Endothelial cell of umbilical vein (primary cell): ENCODE measurements at regions not wholly inside any gene's neighbourhood (a gene's known extent, or its start where the extent isn't known, plus 50 kb on each side); places are given as distances from the start of the nearest gene placed in this dataset.
"Not testable (repeated sequence)": the region's sequence is repeated elsewhere in the genome, so short reads cannot be mapped to it uniquely, and the experiment has no call there.

Source experiments
- BruUV-seq: library from RNA; stranded (reverse); fragments of 400-500 nt; replicated peaks from 2 replicates; lab custom pipeline; 2021; lab: Mats Ljungman, UMichigan
- CTCF ChIA-PET: fragments of 300-600, 350-600 bp; sonication (Branson Sonifier 250); formaldehyde crosslinking; loops from one replicate; lab custom pipeline; 2021; ENCODE audit warnings: antibody characterized with exemption, inconsistent platforms; lab: Charles Lee
- POLR2A ChIA-PET: fragments of 300-600, 350-600 bp; sonication (Branson Sonifier 250); formaldehyde crosslinking; loops from one replicate; lab custom pipeline; 2021; ENCODE audit warnings: antibody characterized with exemption, inconsistent platforms; lab: Charles Lee
- DNase-seq: peaks from one replicate; pipeline ENCODE4 v3.0.0-alpha.2; 2011; ENCODE audit warnings: low read depth, low spot score
- FAIRE-seq: peaks from 2 replicates; lab custom pipeline; 2011; peaks lifted over from hg19 to GRCh38; lab: Jason Lieb, UNC
- H2AFZ ChIP-seq: 2 replicates; pipeline ENCODE4 v1.6.0; 2012; ENCODE audit warnings: low read depth, low read length, control low read depth, inconsistent platforms
- H3K27ac ChIP-seq: 2 replicates; pipeline ENCODE4 v1.5.1; 2011; ENCODE audit warnings: low read depth, mild to moderate bottlenecking, control low read depth, low read length, moderate library complexity; ENCODE audit not compliant: insufficient read depth
- H3K27me3 ChIP-seq, 2 experiments: 2 replicates each; pipeline versions ENCODE4 v1.6.0 to v1.6.1; 2011; ENCODE audit warnings: low read length in 2 of 2, mixed read lengths in 1 of 2; ENCODE audit not compliant: control insufficient read depth in 2 of 2, insufficient read depth in 2 of 2
- H3K36me3 ChIP-seq, 2 experiments: 2 replicates in 1 of 2; 3 replicates in 1 of 2; pipeline ENCODE4 v1.5.1; 2011; ENCODE audit warnings: low read length in 2 of 2, mild to moderate bottlenecking in 1 of 2, moderate library complexity in 1 of 2; ENCODE audit not compliant: control insufficient read depth in 2 of 2, insufficient read depth in 2 of 2; ENCODE audit errors: extremely low read depth in 1 of 2
- H3K4me1 ChIP-seq: 3 replicates; pipeline ENCODE4 v1.5.1; 2011; ENCODE audit warnings: mild to moderate bottlenecking, low read length; ENCODE audit not compliant: control insufficient read depth, insufficient read depth; ENCODE audit errors: extremely low read depth
- H3K4me2 ChIP-seq: 2 replicates; pipeline ENCODE4 v1.6.1; 2011; ENCODE audit warnings: low read length, control low read depth, mixed read lengths; ENCODE audit not compliant: insufficient read depth
- H3K4me3 ChIP-seq, 3 experiments: fragments of 200-600 bp in 1 of 3; sonication (generic), shearing (Covaris generic) in 1 of 3; replicated peaks in 1 of 3; 2 replicates each; pipeline ENCODE4 v1.5.1; 2011 to 2016; ENCODE audit warnings: control low read depth in 3 of 3, low read length in 3 of 3, mild to moderate bottlenecking in 2 of 3, inconsistent platforms in 1 of 3, low read depth in 1 of 3, moderate library complexity in 1 of 3; ENCODE audit not compliant: insufficient read depth in 1 of 3
- H3K79me2 ChIP-seq: 2 replicates; pipeline ENCODE4 v1.6.0; 2012; ENCODE audit warnings: low read length, inconsistent platforms; ENCODE audit not compliant: control insufficient read depth, insufficient read depth
- H3K9ac ChIP-seq: replicated peaks from 2 replicates; pipeline ENCODE3; 2011; ENCODE audit warnings: low read length, control low read depth; ENCODE audit not compliant: insufficient read depth; ENCODE audit errors: extremely low read depth
- H3K9me1 ChIP-seq: replicated peaks from 3 replicates; pipeline ENCODE4 v1.6.0; 2011; ENCODE audit warnings: mild to moderate bottlenecking, low read length; ENCODE audit not compliant: control insufficient read depth, insufficient read depth; ENCODE audit errors: extremely low read depth
- H3K9me3 ChIP-seq: replicated peaks from 2 replicates; pipeline ENCODE4 v1.5.1; 2012; ENCODE audit warnings: low read length, inconsistent platforms; ENCODE audit not compliant: control insufficient read depth, insufficient read depth
- H4K20me1 ChIP-seq: replicated peaks from 2 replicates; pipeline ENCODE3; 2011; ENCODE audit warnings: mild to moderate bottlenecking, low read length; ENCODE audit not compliant: control insufficient read depth, insufficient read depth; ENCODE audit errors: extremely low read depth
- GATA2 ChIP-seq: IDR thresholded peaks from 2 replicates; pipeline ENCODE4 v1.7.0; 2011; ENCODE audit warnings: low read depth, mild to moderate bottlenecking, moderate library complexity, mixed read lengths, low read length; ENCODE audit not compliant: insufficient read length, insufficient read depth
- MAX ChIP-seq: IDR thresholded peaks from 2 replicates; pipeline ENCODE4 v1.6.1; 2011; ENCODE audit not compliant: insufficient read depth, insufficient read length
- dilution Hi-C: fragments of 300-500 bp; cut with MboI; formaldehyde crosslinking; loops from one replicate; pipeline ENCODE4 v1.15.0; 2019; ENCODE audit warnings: low sequenced_read_pairs; ENCODE audit not compliant: extremely low pct_ligation_motif_present
- intact Hi-C: fragments of 100-400 bp; cut with micrococcal nuclease; formaldehyde crosslinking; loops from one replicate; pipeline ENCODE4 v1.10.0; 2022

GRCh38 chr11:87501388-87501787, 463.7 kb downstream of the TMEM135 start:
- H2AFZ ChIP-seq, result no peak overlapping the region
- no peaks in the 10 kb centered on the region for H4K20me1 ChIP-seq
- DNase-seq, result no peak
- dilution Hi-C loops, result no loop called here
- no peak overlapping the region for H3K4me2 ChIP-seq
- H3K9me1 ChIP-seq, result no peaks in the 10 kb centered on the region
- no peak for FAIRE-seq
- no peaks in the 10 kb centered on the region for H3K36me3 ChIP-seq
- H3K79me2 ChIP-seq, result no peaks in the 10 kb centered on the region
- CTCF ChIA-PET, result interaction anchor here (0.8 to 1.3 kb wide), 2 partner anchors 19 to 34 kb away, joined by 3 read pairs; no protein-coding TSS in a partner anchor
- no TSS peak for BruUV-seq
- H3K27me3 ChIP-seq, result no peaks in the 10 kb centered on the region
- no peaks in the 10 kb centered on the region for H3K9me3 ChIP-seq
- intact Hi-C loops, result no loop called here
- H3K4me3 ChIP-seq, result no peak overlapping the region
- no peaks in the 10 kb centered on the region for H3K4me1 ChIP-seq
- no peak overlapping the region for H3K27ac ChIP-seq
- POLR2A ChIA-PET, result no interaction called here
- no peak for TF ChIP-seq MAX
- TF ChIP-seq GATA2, result no peak
- no peak overlapping the region for H3K9ac ChIP-seq

- not testable (repeated sequence) for BruUV-seq, H3K27me3 ChIP-seq, FAIRE-seq
Measured at GRCh38 chr11:87494936-87495335, 457.2 kb downstream of the TMEM135 start.

GRCh38 chr11:87494026-87494425, 456.3 kb downstream of the TMEM135 start:
- H3K27me3 ChIP-seq, H3K4me3 ChIP-seq, POLR2A ChIA-PET, H3K79me2 ChIP-seq, H3K9me1 ChIP-seq, H3K4me1 ChIP-seq, DNase-seq, BruUV-seq, FAIRE-seq, H3K9ac ChIP-seq, H3K4me2 ChIP-seq, dilution Hi-C loops, H3K36me3 ChIP-seq, H3K27ac ChIP-seq, H3K9me3 ChIP-seq, CTCF ChIA-PET, H4K20me1 ChIP-seq, H2AFZ ChIP-seq, intact Hi-C loops: not testable (repeated sequence)

More at GRCh38 chr11:87494936-87495335, 457.2 kb downstream of the TMEM135 start:
- H3K9me1 ChIP-seq, CTCF ChIA-PET, dilution Hi-C loops, intact Hi-C loops, H3K36me3 ChIP-seq, H3K79me2 ChIP-seq, POLR2A ChIA-PET, DNase-seq, H3K4me2 ChIP-seq, H4K20me1 ChIP-seq, H3K9me3 ChIP-seq, H3K4me1 ChIP-seq, H2AFZ ChIP-seq, H3K27ac ChIP-seq, H3K4me3 ChIP-seq, H3K9ac ChIP-seq: not testable (repeated sequence)
